Right hindlimb (tissue), 1 donor: ENCODE measurements at regions not wholly inside any gene's neighbourhood (a gene's known extent, or its start where the extent isn't known, plus 50 kb on each side); places are given as distances from the start of the nearest gene placed in this dataset.
A peak's percentile ranks its signal among the peaks of the same experiment; 100 is the strongest.
"Not testable (repeated sequence)": the region's sequence is repeated elsewhere in the genome, so short reads cannot be mapped to it uniquely, and the experiment has no call there.

ENCODE experiments used
- DNase-seq: peaks from one replicate; pipeline ENCODE4 v3.0.0-alpha.2; 2018

DNA sequence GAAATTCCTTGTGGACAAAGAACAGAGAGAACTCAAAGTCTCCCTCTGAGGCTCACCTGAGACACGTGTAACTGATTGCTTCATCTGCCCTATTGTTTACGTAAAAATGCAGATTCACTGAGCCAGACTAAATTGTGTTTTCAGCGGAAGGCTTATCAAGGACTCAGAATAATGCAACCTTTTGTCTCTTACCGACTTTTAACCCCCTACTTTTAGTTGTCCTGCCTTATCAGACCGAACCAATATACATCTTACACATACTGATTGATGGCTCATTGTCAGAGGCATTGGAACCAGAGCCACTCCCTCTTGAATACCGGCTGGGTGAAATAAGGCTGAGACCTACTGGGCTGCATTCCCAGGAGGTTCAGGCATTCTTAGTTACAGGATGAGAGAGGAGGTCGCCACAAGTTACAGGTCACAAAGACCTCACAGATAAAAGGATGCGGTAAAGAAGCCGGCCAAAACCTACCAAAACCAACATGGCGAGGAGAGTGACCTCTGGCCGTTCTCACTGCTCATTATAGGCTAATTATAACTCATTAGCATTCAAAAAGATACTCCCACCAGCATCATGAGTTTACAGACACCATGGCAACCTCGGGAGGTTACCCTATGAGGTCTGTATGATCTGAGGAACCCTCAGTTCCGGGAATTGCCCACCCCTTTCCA is 95.5 kb upstream of the ZNF184 start:
- no peak for DNase-seq

DNA sequence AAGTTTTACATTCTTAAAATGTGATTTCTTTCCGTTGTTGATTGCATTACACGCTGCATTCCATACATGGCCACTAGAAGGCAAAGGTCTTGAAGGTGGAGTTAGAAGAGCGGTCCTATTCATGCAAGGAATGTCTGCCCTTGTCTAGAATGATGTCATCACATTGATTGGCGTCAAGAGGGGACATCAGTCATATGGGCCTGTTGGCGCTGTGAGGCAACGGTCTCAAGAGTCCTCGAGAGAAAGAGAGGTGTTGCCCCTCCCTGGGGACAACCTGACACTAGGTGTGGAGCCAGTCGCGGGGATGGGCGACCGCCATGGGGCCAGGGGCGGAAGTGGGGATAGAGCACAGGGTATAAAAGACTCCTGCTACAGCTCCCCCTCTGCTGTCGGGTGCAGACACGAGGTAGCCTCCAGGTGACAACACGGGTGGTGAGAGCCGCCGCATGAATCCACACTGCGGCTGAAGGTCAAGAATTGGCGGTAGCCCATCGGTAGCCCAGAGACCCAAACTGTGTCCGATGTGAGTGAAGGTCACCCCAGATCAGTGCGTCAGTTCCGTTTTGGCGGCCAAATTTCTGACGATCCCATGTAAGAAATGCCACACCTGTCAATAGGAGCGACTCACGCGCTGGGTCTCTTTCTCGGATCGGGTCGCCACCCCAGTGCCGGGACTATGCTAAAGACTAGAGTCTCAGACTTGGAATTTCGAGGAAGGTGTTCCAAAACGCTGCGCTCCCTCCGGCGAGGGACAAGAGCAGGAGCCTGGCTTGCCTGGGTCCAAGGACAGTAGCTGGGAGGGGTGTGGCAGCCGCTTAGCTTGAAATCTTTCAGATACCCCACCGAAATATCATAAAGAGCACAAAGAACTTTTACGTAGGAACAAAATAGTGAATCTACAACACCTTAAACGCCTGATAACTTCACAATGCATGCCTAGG is 93.2 kb upstream of the ZNF184 start:
- no peak for DNase-seq

- no peak for DNase-seq
These were observed 89.1 kb upstream of the ZNF184 start for GRCh38 chr6:27562027-27562410.

DNA sequence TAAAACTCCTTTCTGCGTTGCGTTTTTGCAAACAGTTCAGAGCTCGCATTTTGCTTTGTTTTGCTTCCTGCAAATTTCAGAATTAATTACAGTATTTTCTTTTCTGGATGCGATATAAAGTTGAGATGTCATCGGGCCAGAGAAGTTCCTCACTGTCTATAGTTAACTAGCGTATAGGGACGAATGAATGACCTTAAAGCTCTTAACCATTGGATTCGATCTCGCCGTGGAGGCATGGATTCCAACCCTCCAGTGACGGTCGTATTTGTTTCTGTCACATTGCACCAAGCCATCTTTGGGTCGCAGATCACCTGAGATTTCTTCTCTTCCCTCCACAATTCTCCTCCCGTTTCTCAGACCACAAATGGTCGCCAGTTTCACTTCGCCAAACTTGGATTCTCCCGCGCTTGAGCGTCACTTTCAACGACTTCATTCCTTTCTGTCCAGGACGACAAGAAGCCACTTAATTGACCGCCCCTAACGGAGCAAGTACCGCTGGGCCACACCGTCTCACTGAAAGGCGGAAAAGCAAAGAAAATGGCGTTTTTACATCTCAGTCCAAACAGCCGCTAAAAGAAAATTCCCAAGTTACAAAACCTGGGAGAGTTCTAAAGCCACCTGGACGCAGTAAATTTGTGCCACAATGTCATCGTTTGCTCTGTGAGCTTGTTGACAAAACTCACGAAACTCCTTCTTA is 85.3 kb upstream of the ZNF184 start:
- DNase-seq, result no peak

GRCh38 chr6:27556406-27556805 is 83.5 kb upstream of the ZNF184 start:
- DNase-seq, result no peak

DNA sequence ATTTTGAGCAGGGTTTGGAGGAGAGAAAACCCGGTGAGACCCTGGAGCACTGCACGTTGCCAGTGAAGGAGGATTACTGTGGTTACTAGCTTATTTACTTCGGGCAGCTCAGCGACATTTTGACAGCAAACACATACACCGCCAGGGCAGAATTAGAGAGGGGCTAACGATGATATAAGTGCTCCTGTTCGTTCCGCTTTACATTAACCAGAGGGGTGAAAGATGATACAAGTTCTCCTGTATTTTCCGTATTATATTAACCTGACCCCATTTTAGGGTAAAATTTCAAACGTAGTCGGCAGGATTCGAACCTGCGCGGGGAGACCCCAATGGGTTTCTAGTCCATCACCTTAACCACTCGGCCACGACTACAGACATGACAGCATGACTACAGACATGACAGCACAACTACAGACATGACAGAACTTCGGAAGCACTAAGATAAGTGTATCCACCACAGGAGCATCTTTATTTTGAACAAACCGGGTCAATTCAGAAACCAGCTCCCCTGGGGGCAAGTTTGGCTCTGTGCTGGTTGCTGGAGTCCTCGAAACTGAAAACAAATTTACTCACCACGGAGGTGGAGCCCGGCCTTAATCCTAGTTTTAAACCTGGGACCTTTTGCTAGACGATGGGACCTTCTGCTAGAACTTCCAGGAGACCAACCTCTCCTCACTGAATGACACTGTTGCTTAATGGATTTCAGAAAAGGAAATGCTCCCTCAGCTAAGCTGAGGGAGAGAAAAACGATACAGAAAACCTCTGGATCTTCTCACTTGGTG is 80.4 kb upstream of the ZNF184 start:
- DNase-seq, result no peak

- DNase-seq, result no peak
These were observed 78.7 kb upstream of the ZNF184 start for GRCh38 chr6:27551607-27552006.

DNA sequence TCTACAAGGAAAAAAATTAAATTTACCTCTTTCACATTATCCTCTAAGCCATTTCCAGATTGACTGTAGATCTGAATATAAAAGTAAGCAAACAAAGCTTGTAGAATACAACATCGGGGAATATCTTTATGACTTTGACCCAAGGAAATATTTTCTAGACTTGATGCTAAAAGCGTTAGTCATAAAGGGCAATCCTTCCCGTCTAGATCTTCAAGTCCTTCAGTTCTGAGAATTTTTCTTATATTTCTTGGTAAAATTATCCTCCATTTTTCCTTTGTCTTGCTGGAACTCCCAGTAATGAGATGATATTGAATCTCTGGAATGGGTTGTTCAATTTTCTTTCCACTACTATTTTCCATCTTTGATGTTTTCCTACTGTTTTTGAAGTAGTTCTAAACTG is 77.8 kb upstream of the ZNF184 start:
- DNase-seq, result no peak

DNA sequence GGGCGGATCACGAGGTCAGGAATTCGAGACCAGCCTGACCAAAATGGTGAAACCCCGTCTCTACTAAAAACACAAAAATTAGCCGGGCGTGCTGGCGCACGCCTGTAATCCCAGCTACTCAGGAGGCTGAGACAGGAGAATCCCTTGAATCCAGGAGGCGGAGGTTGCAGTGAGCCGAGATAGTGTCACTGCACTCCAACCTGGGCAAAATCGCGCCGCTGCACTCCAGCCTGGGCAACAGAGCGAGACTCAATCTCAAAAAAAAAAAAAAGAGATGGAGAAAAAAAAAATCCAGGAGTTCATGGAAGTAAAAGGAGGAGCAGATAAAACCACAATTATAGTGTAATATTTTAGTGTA is 76.3 kb upstream of the ZNF184 start:
- DNase-seq, result not testable (repeated sequence)

DNA sequence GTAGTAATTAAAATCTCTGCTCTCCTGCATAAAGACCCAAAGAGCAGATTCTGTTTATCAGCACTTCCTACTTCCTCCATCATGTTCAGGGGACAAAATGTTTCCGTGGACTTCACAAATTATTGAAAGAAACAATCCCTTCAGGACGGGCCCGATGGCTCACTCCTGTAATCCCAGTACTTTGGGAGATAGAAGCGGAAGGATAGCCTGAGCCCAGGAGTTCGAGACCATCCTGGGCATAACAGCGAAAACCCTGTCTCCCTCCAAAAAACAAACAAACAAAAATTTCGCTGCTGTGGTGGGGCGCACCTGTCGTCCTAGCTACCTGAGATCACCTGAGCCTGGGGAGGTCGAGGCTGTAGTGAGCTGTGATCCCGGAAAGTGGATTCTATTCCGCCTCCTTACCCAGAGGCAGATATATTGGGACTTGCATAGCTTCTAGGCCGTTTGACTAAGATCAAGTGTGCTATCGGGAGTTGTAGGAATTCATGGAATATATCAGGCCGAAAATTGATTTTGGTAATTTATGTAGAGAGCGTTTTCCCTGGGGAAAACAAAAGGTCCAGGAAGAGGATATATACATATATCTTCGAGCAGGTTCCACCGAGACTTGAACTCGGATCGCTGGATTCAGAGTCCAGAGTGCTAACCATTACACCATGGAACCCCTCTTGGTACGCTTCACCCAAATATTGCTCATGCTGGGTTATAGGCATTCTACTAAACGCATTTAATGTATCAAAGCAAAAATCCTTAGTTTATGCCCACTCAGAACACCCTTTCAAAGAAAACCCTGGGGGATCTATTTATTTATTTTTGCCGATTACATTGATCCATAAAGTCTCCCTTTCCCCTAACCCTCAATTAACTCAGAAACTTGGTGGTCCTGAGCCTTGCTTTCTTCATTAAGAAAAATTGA is 74.5 kb upstream of the ZNF184 start:
- no peak for DNase-seq

GRCh38 chr6:27546522-27546921 is 73.6 kb upstream of the ZNF184 start:
- no peak for DNase-seq

DNA sequence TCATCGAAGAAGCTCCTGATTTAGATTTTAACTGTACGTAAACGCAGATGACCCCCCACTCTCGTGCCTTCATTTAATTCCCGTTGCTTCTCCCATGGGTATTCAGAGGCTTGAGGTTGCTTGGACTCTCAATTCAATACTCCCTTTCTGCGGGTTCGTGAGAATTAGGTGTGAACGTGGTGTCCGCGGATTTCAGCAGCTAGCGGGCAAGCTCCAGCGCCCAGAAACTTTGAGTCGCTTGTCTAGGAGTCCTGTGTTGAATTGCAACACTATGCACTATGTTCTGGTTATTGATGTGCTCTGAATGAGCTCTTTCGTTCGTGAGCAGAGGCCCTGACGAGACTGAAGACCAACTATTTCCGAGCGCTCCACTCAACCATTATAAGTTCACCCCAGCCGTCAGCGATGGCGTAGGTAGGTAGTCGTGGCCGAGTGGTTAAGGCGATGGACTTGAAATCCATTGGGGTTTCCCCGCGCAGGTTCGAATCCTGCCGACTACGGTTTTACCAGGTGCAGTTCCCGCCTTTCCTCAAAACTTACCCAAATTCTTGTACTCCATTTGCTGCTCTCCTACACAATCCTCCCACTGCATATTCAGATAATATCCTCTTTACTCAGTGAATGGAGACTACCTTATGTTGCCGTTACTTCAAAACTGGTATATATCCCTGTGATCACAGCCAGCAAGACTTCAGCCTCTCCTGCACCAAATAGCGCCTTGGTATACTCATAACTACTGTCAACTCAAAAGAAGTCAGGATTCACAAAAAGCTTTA is 72.6 kb upstream of the ZNF184 start:
- peak; percentile 23 for DNase-seq

- no peak for DNase-seq
These were observed 71.8 kb upstream of the ZNF184 start for GRCh38 chr6:27544612-27545260.

- not testable (repeated sequence) for DNase-seq
These were observed 71.2 kb upstream of the ZNF184 start for GRCh38 chr6:27544135-27544534.

DNA sequence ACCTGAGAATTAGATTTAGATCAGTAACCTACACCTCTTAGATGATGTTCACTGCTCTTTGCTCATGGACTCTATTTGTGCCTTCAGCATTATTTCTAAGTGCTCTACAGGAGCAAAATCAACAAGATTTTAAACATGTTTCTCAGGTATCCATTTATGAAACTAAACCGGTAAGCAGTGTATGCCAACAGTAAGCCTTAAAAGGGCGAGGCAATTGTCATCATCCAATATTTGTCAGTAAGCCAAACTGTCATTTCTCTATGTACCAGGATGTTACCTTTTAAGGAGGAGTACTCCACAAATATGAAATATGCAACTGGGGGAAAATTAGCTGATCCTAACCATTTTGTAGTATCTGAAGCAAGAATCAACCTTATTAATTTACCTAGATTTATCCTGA is 69.6 kb upstream of the ZNF184 start:
- no peak for DNase-seq

- no peak for DNase-seq
These were observed 69.0 kb upstream of the ZNF184 start for GRCh38 chr6:27541933-27542297.

DNA sequence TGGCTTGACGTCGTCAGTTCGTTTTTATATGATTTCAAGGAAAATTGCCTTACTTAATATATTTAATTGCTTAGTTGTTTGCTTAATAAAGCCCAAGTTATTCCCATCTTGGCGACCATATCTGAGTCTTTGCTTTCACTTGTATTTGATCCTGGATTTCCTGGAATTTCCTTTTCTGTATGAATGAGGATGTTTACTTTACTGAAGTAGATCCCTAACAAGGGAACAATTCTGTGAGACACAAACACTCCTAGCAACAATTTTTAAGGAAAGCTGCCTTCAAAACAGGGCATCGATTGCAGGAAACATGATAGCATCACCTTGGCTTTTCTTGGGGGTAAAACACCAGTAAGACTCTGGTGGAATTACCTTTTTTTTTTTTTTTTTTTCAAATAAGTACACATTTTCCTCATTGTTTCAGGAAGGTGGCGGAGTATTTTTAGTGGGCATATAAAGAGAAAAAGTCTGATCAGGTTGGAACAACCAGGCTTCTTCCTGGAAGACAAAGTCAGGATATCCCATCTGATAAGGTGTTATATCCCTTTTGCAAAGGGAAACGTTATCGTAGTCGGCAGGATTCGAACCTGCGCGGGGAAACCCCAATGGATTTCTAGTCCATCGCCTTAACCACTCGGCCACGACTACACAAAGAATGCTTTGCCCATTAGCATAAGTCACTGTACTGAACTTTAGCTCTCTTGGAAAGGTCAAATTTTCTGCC is 68.5 kb upstream of the ZNF184 start:
- no peak for DNase-seq

- no peak for DNase-seq
These were observed 66.6 kb upstream of the ZNF184 start for GRCh38 chr6:27539551-27539950.

- DNase-seq, result no peak
These were observed 60.1 kb upstream of the ZNF184 start for GRCh38 chr6:27532820-27533538.
